Mucosa of stomach (tissue), 1 donor: ENCODE measurements at regions not wholly inside any gene's neighbourhood (a gene's known extent, or its start where the extent isn't known, plus 50 kb on each side); places are given as distances from the start of the nearest gene placed in this dataset.

ENCODE experiments used
- H3K27me3 ChIP-seq: one replicate; pipeline ENCODE4 v1.7.0; 2013; ENCODE audit warnings: mild to moderate bottlenecking, low read length; ENCODE audit not compliant: control insufficient read depth, insufficient read depth
- H3K36me3 ChIP-seq: one replicate; pipeline ENCODE4 v1.7.0; 2013; ENCODE audit warnings: low read length; ENCODE audit not compliant: control insufficient read depth, insufficient read depth
- H3K4me1 ChIP-seq: one replicate; pipeline ENCODE4 v1.7.0; 2013; ENCODE audit warnings: mild to moderate bottlenecking, low read length; ENCODE audit not compliant: control insufficient read depth, insufficient read depth
- H3K4me3 ChIP-seq: one replicate; pipeline ENCODE4 v1.7.0; 2013; ENCODE audit warnings: low read length
- H3K9ac ChIP-seq: one replicate; pipeline ENCODE4 v1.7.0; 2013; ENCODE audit warnings: mild to moderate bottlenecking, low read length, moderate library complexity
- H3K9me3 ChIP-seq: one replicate; pipeline ENCODE4 v1.7.0; 2013; ENCODE audit warnings: mild to moderate bottlenecking, low read length, moderate library complexity; ENCODE audit not compliant: control insufficient read depth
- donor health status: Pancreatic carcinoma.

GRCh38 chr4:145988628-145989027 is 50.0 kb upstream of the ZNF827 start:
- H3K36me3 ChIP-seq = no peaks in the 10 kb centered on the region
- no peak overlapping the region for H3K9ac ChIP-seq
- no peaks in the 10 kb centered on the region for H3K4me1 ChIP-seq
- H3K9me3 ChIP-seq = no peaks in the 10 kb centered on the region
- no peak overlapping the region for H3K4me3 ChIP-seq
- no peaks in the 10 kb centered on the region for H3K27me3 ChIP-seq
